ENCODE measurements at regions not wholly inside any gene's neighbourhood (a gene's known extent, or its start where the extent isn't known, plus 50 kb on each side); places are given as distances from the start of the nearest gene placed in this dataset.
"Not testable (repeated sequence)": the region's sequence is repeated elsewhere in the genome, so short reads cannot be mapped to it uniquely, and the experiment has no call there.

- ChIA-PET POLR2A (ENCODE audit: low non-redundant PET) (no interaction called here), CTCF (interaction anchor here (0.7 kb wide), 1 partner anchor 9 kb away, joined by 3 read pairs; no protein-coding TSS in a partner anchor)
- no peak for TF ChIP-seq CTCF (conservative IDR thresholded peaks at IDR 0.05; ENCODE audit: low read depth)
- no peak overlapping the region for H3K27ac ChIP-seq
- no peak for DNase-seq (ENCODE audit: low spot score)
Observed at GRCh38 chr13:55632402-55632801, 1508.3 kb upstream of the PRR20A start.

GRCh38 chr13:55649485-55649884 lies 1491.2 kb upstream of the PRR20A start:
- ChIA-PET CTCF (no interaction called here), POLR2A (ENCODE audit: low non-redundant PET) (no interaction called here)
- DNase-seq (ENCODE audit: low spot score) = no peak

GRCh38 chr13:55652657-55653056 lies 1488.1 kb upstream of the PRR20A start:
- no peak for TF ChIP-seq CTCF (conservative IDR thresholded peaks at IDR 0.05; ENCODE audit: low read depth)
- no peak for DNase-seq (ENCODE audit: low spot score)
- ChIA-PET POLR2A (ENCODE audit: low non-redundant PET) (no interaction called here), CTCF (interaction anchor here (0.6 kb wide), 1 partner anchor 144 kb away, joined by 4 read pairs; no protein-coding TSS in a partner anchor)
- no peak overlapping the region for H3K27ac ChIP-seq

More at GRCh38 chr13:55649485-55649884, 1491.2 kb upstream of the PRR20A start:
- H3K27ac ChIP-seq = no peak overlapping the region
- no peak for TF ChIP-seq CTCF (conservative IDR thresholded peaks at IDR 0.05; ENCODE audit: low read depth)

- no peak for TF ChIP-seq CTCF (conservative IDR thresholded peaks at IDR 0.05; ENCODE audit: low read depth)
- H3K27ac ChIP-seq = no peak overlapping the region
- ChIA-PET POLR2A (ENCODE audit: low non-redundant PET) (no interaction called here), CTCF (interaction anchor here (0.6 kb wide), 1 partner anchor 217 kb away, joined by 3 read pairs; no protein-coding TSS in a partner anchor)
- no peak for DNase-seq (ENCODE audit: low spot score)
Observed at GRCh38 chr13:55653497-55653896, 1487.2 kb upstream of the PRR20A start.

GRCh38 chr13:55654243-55654642 lies 1486.5 kb upstream of the PRR20A start:
- H3K27ac ChIP-seq = no peak overlapping the region
- POLR2A ChIA-PET (ENCODE audit: low non-redundant PET) = no interaction called here
- no peak for TF ChIP-seq CTCF (conservative IDR thresholded peaks at IDR 0.05; ENCODE audit: low read depth)
- CTCF ChIA-PET = no interaction called here
- no peak for DNase-seq (ENCODE audit: low spot score)

- CTCF ChIA-PET; POLR2A ChIA-PET (ENCODE audit: low non-redundant PET): not testable (repeated sequence)
Observed at GRCh38 chr13:55660264-55660663, 1480.5 kb upstream of the PRR20A start.

GRCh38 chr13:55660851-55661250 lies 1479.9 kb upstream of the PRR20A start:
- POLR2A ChIA-PET (ENCODE audit: low non-redundant PET) = no interaction called here
- DNase-seq (ENCODE audit: low spot score) = no peak
- no peak for TF ChIP-seq CTCF (conservative IDR thresholded peaks at IDR 0.05; ENCODE audit: low read depth)
- no peak overlapping the region for H3K27ac ChIP-seq
- CTCF ChIA-PET = no interaction called here

More at GRCh38 chr13:55660264-55660663, 1480.5 kb upstream of the PRR20A start:
- H3K27ac ChIP-seq; DNase-seq (ENCODE audit: low spot score): not testable (repeated sequence)

Data from RWPE1 (cell line).